ENCODE measurements at regions not wholly inside any gene's neighbourhood (a gene's known extent, or its start where the extent isn't known, plus 50 kb on each side); places are given as distances from the start of the nearest gene placed in this dataset.

DNA sequence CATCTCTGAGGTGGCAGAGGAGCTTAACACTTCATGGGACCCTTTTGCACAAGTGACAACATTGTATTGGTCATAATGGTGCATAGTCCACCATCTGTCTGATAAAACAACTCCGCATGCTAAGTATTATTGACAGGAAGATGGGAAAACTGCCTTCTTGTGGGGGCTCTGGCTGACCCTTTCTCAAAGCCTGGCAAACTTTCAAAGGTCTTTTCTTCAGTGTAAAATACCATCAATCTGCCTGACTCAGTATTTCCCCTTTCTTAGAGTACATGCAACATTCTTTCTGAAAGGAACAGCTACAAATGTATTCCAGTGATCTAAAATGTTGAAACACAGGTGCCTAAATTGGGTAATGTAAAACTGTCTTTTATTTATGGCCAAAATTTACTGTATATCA lies 89.1 kb downstream of the NAA11 start:
- DNase-seq (ENCODE audit: insufficient read length, low spot score) (no peak), FAIRE-seq (no peak)
- TF ChIP-seq POLR2A (IDR thresholded peaks at IDR 0.05; ENCODE audit: low read depth, low read length), result no peak

DNA sequence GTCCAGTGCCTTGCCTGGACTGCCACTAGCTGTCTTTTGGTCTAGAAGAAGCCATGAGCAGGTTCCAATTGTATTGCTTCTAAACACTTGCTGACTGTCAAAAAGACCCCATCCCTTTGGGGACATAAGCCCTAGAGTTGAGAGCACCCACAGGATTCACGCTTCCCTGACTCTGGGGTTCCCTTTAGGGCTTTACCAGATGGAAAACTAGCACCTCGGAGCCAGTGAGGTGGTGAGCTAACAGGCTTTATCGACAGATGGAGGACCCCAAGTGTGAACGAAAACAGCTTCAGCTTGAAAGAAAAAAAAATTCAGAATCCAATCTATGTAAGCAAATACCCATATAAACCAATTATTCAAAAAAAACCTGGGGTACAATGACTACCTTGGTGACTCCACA lies 90.8 kb downstream of the NAA11 start:
- DNase-seq (ENCODE audit: insufficient read length, low spot score) (no peak), FAIRE-seq (no peak)
- TF ChIP-seq POLR2A (IDR thresholded peaks at IDR 0.05; ENCODE audit: low read depth, low read length), result no peak

DNA sequence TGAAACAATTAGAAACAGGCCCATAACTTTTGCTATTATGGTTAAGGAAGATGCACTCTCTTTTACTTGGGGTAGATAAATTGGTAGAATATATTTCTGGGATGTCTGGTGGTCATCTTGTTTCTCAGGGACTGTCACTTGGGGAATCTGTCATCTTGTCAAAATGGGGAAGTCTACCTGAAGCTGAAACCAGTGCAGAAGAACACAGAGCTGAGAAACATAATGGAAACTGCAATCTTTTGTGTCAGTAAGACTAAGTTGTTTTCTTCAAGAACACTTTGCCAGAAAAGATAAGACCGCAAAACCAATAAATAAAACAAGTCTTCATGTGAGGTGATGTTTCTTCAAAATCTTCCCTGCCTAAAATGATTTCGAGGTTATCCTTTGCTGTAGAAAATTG lies 92.0 kb downstream of the NAA11 start:
- TF ChIP-seq POLR2A (IDR thresholded peaks at IDR 0.05; ENCODE audit: low read depth, low read length), result no peak
- FAIRE-seq (no peak), DNase-seq (ENCODE audit: insufficient read length, low spot score) (no peak)

DNA sequence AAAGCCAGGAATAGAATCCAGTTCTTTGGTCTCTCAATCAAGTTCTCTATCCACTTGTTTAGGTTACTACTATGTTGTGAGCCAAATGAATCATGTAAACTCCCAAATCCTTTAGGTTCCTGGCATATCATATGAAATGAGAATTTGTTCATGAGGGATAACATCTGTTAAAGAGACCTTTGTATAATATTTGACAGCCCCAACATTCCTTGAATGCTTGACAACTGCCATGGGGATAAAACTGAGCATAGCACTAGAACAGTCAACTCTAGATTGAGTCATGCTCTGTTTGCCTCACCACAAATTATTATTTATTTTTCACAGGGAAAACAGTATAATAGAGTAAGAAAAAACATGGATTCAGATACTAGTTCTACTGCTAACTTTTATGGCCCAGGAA lies 93.3 kb downstream of the NAA11 start:
- no peak for FAIRE-seq
- no peak for TF ChIP-seq POLR2A (IDR thresholded peaks at IDR 0.05; ENCODE audit: low read depth, low read length)
- no peak for DNase-seq (ENCODE audit: insufficient read length, low spot score)

- FAIRE-seq, result no peak
- no peak for DNase-seq (ENCODE audit: insufficient read length, low spot score)
Observed at GRCh38 chr4:79227860-79228259, 98.0 kb downstream of the NAA11 start.

GRCh38 chr4:79225360-79225759 lies 100.5 kb downstream of the NAA11 start:
- FAIRE-seq (no peak), DNase-seq (ENCODE audit: insufficient read length, low spot score) (no peak)
- no peak for TF ChIP-seq POLR2A (IDR thresholded peaks at IDR 0.05; ENCODE audit: low read depth, low read length)

More at GRCh38 chr4:79227860-79228259, 98.0 kb downstream of the NAA11 start:
- no peak for TF ChIP-seq POLR2A (IDR thresholded peaks at IDR 0.05; ENCODE audit: low read depth, low read length)

- FAIRE-seq (no peak), DNase-seq (ENCODE audit: insufficient read length, low spot score) (no peak)
- TF ChIP-seq POLR2A (IDR thresholded peaks at IDR 0.05; ENCODE audit: low read depth, low read length), result no peak
Observed at GRCh38 chr4:79224777-79225104, 101.1 kb downstream of the NAA11 start.

- no peak for TF ChIP-seq POLR2A (IDR thresholded peaks at IDR 0.05; ENCODE audit: low read depth, low read length)
- FAIRE-seq (no peak), DNase-seq (ENCODE audit: insufficient read length, low spot score) (no peak)
Observed at GRCh38 chr4:79223993-79224776, 101.7 kb downstream of the NAA11 start.

GRCh38 chr4:79217025-79217424 lies 108.8 kb downstream of the NAA11 start:
- no peak for TF ChIP-seq POLR2A (IDR thresholded peaks at IDR 0.05; ENCODE audit: low read depth, low read length)
- no peak for FAIRE-seq

GRCh38 chr4:79213702-79214101 lies 112.2 kb downstream of the NAA11 start:
- DNase-seq (ENCODE audit: insufficient read length, low spot score) (no peak), FAIRE-seq (no peak)
- no peak for TF ChIP-seq POLR2A (IDR thresholded peaks at IDR 0.05; ENCODE audit: low read depth, low read length)

More at GRCh38 chr4:79217025-79217424, 108.8 kb downstream of the NAA11 start:
- no peak for DNase-seq (ENCODE audit: insufficient read length, low spot score)

- no peak for TF ChIP-seq POLR2A (IDR thresholded peaks at IDR 0.05; ENCODE audit: low read depth, low read length)
- DNase-seq (ENCODE audit: insufficient read length, low spot score) (no peak), FAIRE-seq (no peak)
Observed at GRCh38 chr4:79213010-79213409, 112.9 kb downstream of the NAA11 start.

GRCh38 chr4:79212311-79212710 lies 113.5 kb downstream of the NAA11 start:
- DNase-seq (ENCODE audit: insufficient read length, low spot score) (no peak), FAIRE-seq (no peak)
- no peak for TF ChIP-seq POLR2A (IDR thresholded peaks at IDR 0.05; ENCODE audit: low read depth, low read length)

DNA sequence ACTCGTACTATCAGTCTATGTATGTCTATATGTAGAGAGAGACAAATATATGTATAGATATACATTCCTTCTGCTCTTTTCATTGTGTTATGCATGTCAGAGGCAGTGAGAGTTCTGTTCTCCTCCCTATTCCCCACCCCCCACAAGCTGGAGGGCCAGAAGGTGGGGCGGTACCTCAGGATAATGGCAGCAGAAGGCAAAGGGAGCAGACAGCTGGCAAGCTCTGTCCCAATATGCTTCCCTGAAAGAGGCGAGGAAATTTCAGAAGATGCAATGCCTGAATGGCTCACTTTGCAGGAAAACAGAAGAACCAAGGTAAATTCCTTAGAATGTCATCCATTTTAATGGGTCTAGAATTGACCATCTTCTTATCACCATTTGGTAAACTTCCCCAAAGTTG lies 114.4 kb downstream of the NAA11 start:
- FAIRE-seq (no peak), DNase-seq (ENCODE audit: insufficient read length, low spot score) (no peak)
- TF ChIP-seq POLR2A (IDR thresholded peaks at IDR 0.05; ENCODE audit: low read depth, low read length), result no peak

DNA sequence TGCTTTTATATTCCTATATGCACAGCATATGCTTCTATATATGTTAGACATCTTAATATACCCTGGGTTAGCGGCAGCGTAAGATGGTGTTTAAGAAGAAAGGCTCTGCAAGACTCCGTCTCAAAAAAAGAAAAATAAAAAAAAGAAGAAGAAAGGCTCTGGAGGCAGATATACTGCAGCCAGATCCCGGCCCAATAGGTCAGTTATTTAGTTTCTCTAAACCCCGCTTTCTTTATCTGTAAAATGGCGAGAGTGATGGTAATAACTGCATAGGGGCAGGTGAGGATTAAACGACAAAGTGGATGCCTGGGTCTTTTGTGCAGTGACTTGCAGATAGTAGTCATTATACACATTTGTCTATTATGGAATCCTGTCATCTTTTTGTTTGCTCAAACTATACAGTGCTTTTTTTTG lies 115.2 kb downstream of the NAA11 start:
- no peak for FAIRE-seq
- no peak for TF ChIP-seq POLR2A (IDR thresholded peaks at IDR 0.05; ENCODE audit: low read depth, low read length)
- no peak for DNase-seq (ENCODE audit: insufficient read length, low spot score)

DNA sequence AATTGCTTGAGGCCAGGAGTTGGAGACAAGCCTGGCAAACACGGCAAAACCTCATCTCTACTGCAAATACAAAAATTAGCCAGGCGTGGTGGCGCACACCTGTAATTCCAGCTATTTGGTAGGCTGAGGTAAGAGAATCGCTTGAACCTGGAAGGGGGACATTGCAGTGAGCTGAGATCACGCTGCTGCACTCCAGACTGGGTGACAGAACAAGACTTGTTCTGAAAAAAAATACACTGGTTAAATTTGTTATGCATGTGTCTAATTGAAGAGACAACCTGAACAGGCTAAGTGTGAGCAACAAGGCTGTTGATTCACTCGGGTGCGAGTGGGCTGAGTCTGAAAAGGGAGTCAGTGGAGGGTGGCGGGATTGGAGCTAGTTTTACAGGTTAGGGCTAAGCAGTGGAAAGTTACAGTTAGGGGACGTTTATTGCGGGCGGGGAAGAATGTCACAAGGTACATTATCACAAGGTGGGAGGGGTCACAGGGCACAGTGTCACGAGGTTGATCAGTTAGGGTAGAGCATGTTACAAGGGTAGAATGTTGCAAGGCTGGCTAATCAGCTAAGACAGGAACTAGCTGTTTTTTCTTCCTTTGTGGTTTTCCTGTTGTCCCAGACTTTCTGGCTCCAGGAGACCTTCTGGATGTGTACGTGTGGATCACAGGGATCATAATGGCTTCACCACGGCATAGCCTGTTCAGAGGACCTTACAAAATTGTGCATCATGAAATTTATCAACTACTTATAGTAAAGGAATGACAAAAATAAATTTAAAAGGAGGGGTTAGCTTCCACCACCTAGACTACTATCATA lies 115.8 kb downstream of the NAA11 start:
- TF ChIP-seq POLR2A (IDR thresholded peaks at IDR 0.05; ENCODE audit: low read depth, low read length), result no peak
- FAIRE-seq (no peak), DNase-seq (ENCODE audit: insufficient read length, low spot score) (no peak)
